Erythroblast (primary cell): ENCODE measurements at regions not wholly inside any gene's neighbourhood (a gene's known extent, or its start where the extent isn't known, plus 50 kb on each side); places are given as distances from the start of the nearest gene placed in this dataset.

ENCODE experiments used
- GATA1 ChIP-seq: IDR thresholded peaks from 2 replicates; pipeline ENCODE4 v1.6.1; 2011; ENCODE audit warnings: low read depth, mild to moderate bottlenecking, control low read depth, low read length, moderate library complexity
- POLR2A ChIP-seq: IDR thresholded peaks from 2 replicates; pipeline ENCODE4 v1.6.1; 2011; ENCODE audit warnings: mild to moderate bottlenecking, low read length

- no peak for TF ChIP-seq POLR2A
- no peak for TF ChIP-seq GATA1
Measured at GRCh38 chr18:27546991-27547390, 361.9 kb upstream of the CHST9 start.
